HepG2 (cell line): ENCODE measurements at regions not wholly inside any gene's neighbourhood (a gene's known extent, or its start where the extent isn't known, plus 50 kb on each side); places are given as distances from the start of the nearest gene placed in this dataset.

Experiments
- ARHGAP35 ChIP-seq: sonication (generic); formaldehyde crosslinking; IDR thresholded peaks from 2 replicates; pipeline ENCODE4 v1.9.0; 2022; ENCODE audit warnings: mild to moderate bottlenecking, inconsistent platforms, moderate library complexity, missing genetic modification reagents, borderline replicate concordance
- ARID3A ChIP-seq: IDR thresholded peaks from 2 replicates; pipeline ENCODE4 v1.6.1; 2012; ENCODE audit warnings: low read depth, low read length, improper control_type of control experiment
- GFI1 ChIP-seq: sonication (generic); formaldehyde crosslinking; IDR thresholded peaks from 2 replicates; pipeline ENCODE4 v1.5.0; 2020; ENCODE audit warnings: missing genetic modification reagents, mild to moderate bottlenecking, borderline replicate concordance
- HDAC2 ChIP-seq: sonication (generic); formaldehyde crosslinking; IDR thresholded peaks from 2 replicates; pipeline ENCODE4 v1.4.0; 2020; ENCODE audit warnings: missing genetic modification reagents
- HMG20B ChIP-seq: conservative IDR thresholded peaks from 2 replicates; pipeline ENCODE4 v1.6.1; 2016; ENCODE audit warnings: missing genetic modification reagents, missing compliant biosample characterization
- MXI1 ChIP-seq: IDR thresholded peaks from 3 replicates; pipeline ENCODE4 v1.6.1; 2012; ENCODE audit warnings: low read depth, low read length, inconsistent platforms, borderline replicate concordance
- PHF20 ChIP-seq: sonication (generic); formaldehyde crosslinking; IDR thresholded peaks from 2 replicates; pipeline ENCODE4 v1.5.0; 2020; ENCODE audit warnings: mild to moderate bottlenecking, missing genetic modification reagents
- RAD51 ChIP-seq: fragments of 450-650 bp; IDR thresholded peaks from 2 replicates; pipeline ENCODE4 v1.6.1; 2016; ENCODE audit warnings: borderline replicate concordance
- RBFOX2 ChIP-seq: fragments of 200-400 bp; formaldehyde crosslinking; IDR thresholded peaks from 2 replicates; pipeline ENCODE4 v1.6.1; 2017; ENCODE audit warnings: low read depth, mild to moderate bottlenecking, low read length
- RFXANK ChIP-seq: IDR thresholded peaks from 2 replicates; pipeline ENCODE4 v1.6.1; 2016
- SRSF4 ChIP-seq: fragments of 200-400 bp; formaldehyde crosslinking; IDR thresholded peaks from one replicate; pipeline ENCODE4 v1.6.1; 2018; ENCODE audit warnings: mild to moderate bottlenecking, low read depth, low read length, moderate library complexity; ENCODE audit not compliant: poor library complexity, severe bottlenecking
- THAP8 ChIP-seq: sonication (generic); formaldehyde crosslinking; IDR thresholded peaks from 2 replicates; pipeline ENCODE4 v1.5.1; 2020; ENCODE audit warnings: missing genetic modification reagents, mild to moderate bottlenecking, borderline replicate concordance
- ZBTB10 ChIP-seq: sonication (generic); formaldehyde crosslinking; IDR thresholded peaks from 2 replicates; pipeline ENCODE4 v1.4.0; 2020; ENCODE audit warnings: missing genetic modification reagents, borderline replicate concordance
- ZBTB34 ChIP-seq: sonication (generic); formaldehyde crosslinking; IDR thresholded peaks from 2 replicates; pipeline ENCODE4 v1.8.0; 2022; ENCODE audit warnings: mild to moderate bottlenecking, missing genetic modification reagents
- ZNF230 ChIP-seq: sonication (generic); formaldehyde crosslinking; IDR thresholded peaks from 2 replicates; pipeline ENCODE4 v1.4.0; 2020; ENCODE audit warnings: mild to moderate bottlenecking, missing genetic modification reagents
- ZNF274 ChIP-seq: sonication (generic); formaldehyde crosslinking; IDR thresholded peaks from 2 replicates; pipeline ENCODE4 v1.5.1; 2020; ENCODE audit warnings: mild to moderate bottlenecking, missing genetic modification reagents
- ZNF556 ChIP-seq: sonication (generic); formaldehyde crosslinking; IDR thresholded peaks from 2 replicates; pipeline ENCODE4 v1.4.0; 2020; ENCODE audit warnings: mild to moderate bottlenecking, missing genetic modification reagents, borderline replicate concordance
- ZNF564 ChIP-seq: sonication (generic); formaldehyde crosslinking; IDR thresholded peaks from 2 replicates; pipeline ENCODE4 v1.8.1; 2023; ENCODE audit warnings: mild to moderate bottlenecking, missing genetic modification reagents
- ZNF83 ChIP-seq: sonication (generic); formaldehyde crosslinking; IDR thresholded peaks from 2 replicates; pipeline ENCODE4 v1.4.0; 2020; ENCODE audit warnings: missing genetic modification reagents, mild to moderate bottlenecking, borderline replicate concordance
- ZNF839 ChIP-seq: sonication (generic); formaldehyde crosslinking; IDR thresholded peaks from 2 replicates; pipeline ENCODE4 v1.4.0; 2020; ENCODE audit warnings: missing genetic modification reagents, mild to moderate bottlenecking, borderline replicate concordance
- ZSCAN31 ChIP-seq: sonication (generic); formaldehyde crosslinking; IDR thresholded peaks from 2 replicates; pipeline ENCODE4 v1.5.0; 2020; ENCODE audit warnings: low read depth, mild to moderate bottlenecking, missing genetic modification reagents
- ZUFSP ChIP-seq: sonication (generic); formaldehyde crosslinking; IDR thresholded peaks from 2 replicates; pipeline ENCODE4 v1.9.0; 2021; ENCODE audit warnings: missing genetic modification reagents, mild to moderate bottlenecking, borderline replicate concordance

GRCh38 chr13:50080911-50081678 is 65.9 kb downstream of the KCNRG start (continued):
- TF ChIP-seq ARID3A = no peak
- no peak for TF ChIP-seq ZNF83 (CRISPR knock-in tag)
- no peak for TF ChIP-seq RAD51
- peak; percentile 49; the same call in 1 of the 2 replicates for TF ChIP-seq RBFOX2
- TF ChIP-seq ZNF839 (CRISPR knock-in tag) = no peak
- 0 out of 2 replicates have a peak, but pooled peaks have one; percentile 22 for TF ChIP-seq GFI1 (CRISPR knock-in tag)
- TF ChIP-seq THAP8 (CRISPR knock-in tag) = no peak
- no peak for TF ChIP-seq RFXANK (CRISPR knock-in tag)
- no peak for TF ChIP-seq MXI1
- TF ChIP-seq ZSCAN31 (CRISPR knock-in tag) = 0 out of 2 replicates have a peak, but pooled peaks have one; percentile 41
- TF ChIP-seq ZNF556 (CRISPR knock-in tag) = no peak
- no peak for TF ChIP-seq ZNF230
- TF ChIP-seq ZBTB34 (CRISPR knock-in tag) = no peak
- no peak for TF ChIP-seq HMG20B (CRISPR knock-in tag)
- TF ChIP-seq ZUFSP (CRISPR knock-in tag) = no peak
- TF ChIP-seq ZNF564 (CRISPR knock-in tag) = no peak
- no peak for TF ChIP-seq ZNF274 (CRISPR knock-in tag)
- TF ChIP-seq HDAC2 = no peak
- 0 out of 2 replicates have a peak, but pooled peaks have one; percentile 24 for TF ChIP-seq PHF20
- TF ChIP-seq SRSF4 = no peak
- TF ChIP-seq ZBTB10 (CRISPR knock-in tag) = no peak
- TF ChIP-seq ARHGAP35 = no peak; the same call in 1 of the 2 replicates
